OCI-LY7 (cell line): ENCODE measurements at regions not wholly inside any gene's neighbourhood (a gene's known extent, or its start where the extent isn't known, plus 50 kb on each side); places are given as distances from the start of the nearest gene placed in this dataset.

ENCODE experiments used
- BruUV-seq: library from RNA; stranded (reverse); fragments of 400-500 nt; replicated peaks from 2 replicates; lab custom pipeline; 2021; lab: Mats Ljungman, UMichigan
- CTCF ChIA-PET: fragments of 300-600 bp; sonication (Branson Sonifier 250); formaldehyde crosslinking; loops from one replicate; lab custom pipeline; 2022; ENCODE audit warnings: antibody characterized with exemption; ENCODE audit not compliant: unreplicated experiment; lab: Charles Lee
- POLR2A ChIA-PET: fragments of 300-600 bp; sonication (Branson Sonifier 250); formaldehyde crosslinking; loops from one replicate; lab custom pipeline; 2022; ENCODE audit warnings: antibody characterized with exemption; lab: Charles Lee
- DNase-seq: peaks from one replicate; pipeline ENCODE4 v3.0.0-alpha.2; 2015; ENCODE audit warnings: low spot score
- H2AFZ ChIP-seq: fragments of 200-600 bp; sonication (generic), shearing (Covaris generic); 2 replicates; pipeline ENCODE4 v1.6.1; 2014; ENCODE audit warnings: mild to moderate bottlenecking, antibody characterized with exemption, low read length, moderate library complexity
- H3K27ac ChIP-seq: fragments of 200-600 bp; sonication (generic); 2 replicates; pipeline ENCODE4 v1.5.1; 2014; ENCODE audit warnings: mixed run types, low read depth, mild to moderate bottlenecking, moderate library complexity, low read length, inconsistent platforms; ENCODE audit not compliant: poor library complexity, severe bottlenecking
- H3K36me3 ChIP-seq: fragments of 200-600 bp; sonication (generic); 2 replicates; pipeline ENCODE4 v1.6.1; 2014; ENCODE audit warnings: mild to moderate bottlenecking, antibody characterized with exemption, low read length, moderate library complexity, mixed read lengths; ENCODE audit not compliant: insufficient read depth
- H3K4me1 ChIP-seq: fragments of 200-600 bp; sonication (generic); 2 replicates; pipeline ENCODE4 v1.5.1; 2014; ENCODE audit warnings: mild to moderate bottlenecking, low read length; ENCODE audit not compliant: insufficient read depth, poor library complexity, severe bottlenecking
- H3K4me2 ChIP-seq: fragments of 200-600 bp; sonication (generic); 2 replicates; pipeline ENCODE4 v1.6.1; 2014; ENCODE audit warnings: mild to moderate bottlenecking, low read length
- H3K4me3 ChIP-seq: fragments of 200-600 bp; sonication (generic); 2 replicates; pipeline ENCODE4 v1.5.1; 2014; ENCODE audit warnings: mild to moderate bottlenecking, low read depth, low read length; ENCODE audit not compliant: poor library complexity, severe bottlenecking
- H3K79me2 ChIP-seq: fragments of 200-600 bp; sonication (generic); 2 replicates; pipeline ENCODE4 v1.6.1; 2016; ENCODE audit warnings: low read depth, mild to moderate bottlenecking, low read length, moderate library complexity, mixed read lengths; ENCODE audit not compliant: insufficient read depth
- H3K9me2 ChIP-seq: fragments of 200-600 bp; sonication (generic); 2 replicates; pipeline ENCODE4 v1.6.1; 2016; ENCODE audit warnings: mild to moderate bottlenecking, low read length, mixed read lengths; ENCODE audit not compliant: insufficient read depth
- H3K9me3 ChIP-seq: fragments of 200-600 bp; sonication (generic); 2 replicates; pipeline ENCODE4 v1.6.1; 2014; ENCODE audit warnings: mild to moderate bottlenecking, mixed run types, low read length, mixed read lengths
- H4K20me1 ChIP-seq: fragments of 200-600 bp; sonication (generic); 2 replicates; pipeline ENCODE4 v1.6.1; 2014; ENCODE audit warnings: mild to moderate bottlenecking, antibody characterized with exemption, low read length, moderate library complexity, mixed read lengths; ENCODE audit not compliant: insufficient read depth
- EZH2phosphoT487 ChIP-seq: fragments of 200-600 bp; sonication (generic); IDR thresholded peaks from 2 replicates; pipeline ENCODE4 v1.6.1; 2018; ENCODE audit warnings: low read depth, borderline replicate concordance, mild to moderate bottlenecking, mixed run types, antibody characterized with exemption, low read length, moderate library complexity, mixed read lengths
- intact Hi-C: fragments of 100-400 bp; cut with micrococcal nuclease; formaldehyde crosslinking; loops from one replicate; pipeline ENCODE4 v1.10.0; 2022; ENCODE audit not compliant: unreplicated experiment
- TF ChIP-seq, protein P1 (sequence below): fragments of 200-600 bp; sonication (generic); conservative IDR thresholded peaks from 2 replicates; pipeline ENCODE4 v1.5.1; 2014; ENCODE audit warnings: mild to moderate bottlenecking, antibody characterized with exemption, low read length, moderate library complexity, mixed read lengths

DNA sequence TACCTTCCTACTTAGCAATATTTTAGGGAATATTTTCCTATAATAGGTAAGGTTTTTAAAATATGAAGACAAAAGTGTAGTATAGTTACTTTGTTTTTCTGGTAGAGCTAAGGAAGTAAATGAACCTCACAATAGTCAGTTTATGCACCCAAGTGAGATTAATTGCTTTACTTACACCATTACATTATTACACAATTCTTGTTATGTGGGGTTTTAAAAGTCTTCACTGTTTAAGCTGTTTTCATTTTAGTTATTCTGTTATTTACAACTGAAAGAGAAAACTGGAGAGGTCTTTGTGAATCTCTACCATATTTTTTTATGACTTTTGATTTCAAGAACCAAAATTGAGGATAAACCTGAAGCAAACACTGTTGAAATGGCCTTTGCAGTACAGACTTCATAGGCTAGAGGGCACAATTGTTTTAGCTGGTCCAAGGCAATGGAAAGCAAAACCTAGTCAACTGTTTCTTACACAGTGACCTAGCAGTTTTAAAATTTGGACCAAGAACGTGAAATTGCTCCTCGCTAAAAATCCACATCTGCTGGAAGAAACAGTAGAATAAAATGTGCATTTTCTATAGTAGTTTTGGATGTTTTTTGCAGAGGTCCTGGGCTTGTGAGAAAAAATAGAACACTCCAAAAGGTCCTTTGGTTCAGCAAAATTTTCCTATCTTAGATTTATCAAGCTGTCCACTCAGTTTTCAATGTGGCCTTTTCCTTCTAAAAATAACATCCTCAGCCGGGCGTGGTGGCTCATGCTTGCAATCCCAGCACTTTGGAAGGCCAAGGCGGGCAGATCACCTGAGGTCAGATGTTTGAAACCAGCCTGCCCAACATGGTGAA is 66.4 kb upstream of the FER start:
- Histone ChIP-seq H3K79me2 (no peaks in the 10 kb centered on the region), H3K4me3 (no peak overlapping the region), H3K9me3 (no peaks in the 10 kb centered on the region), H3K4me2 (no peak overlapping the region), H4K20me1 (no peaks in the 10 kb centered on the region), H3K36me3 (no peaks in the 10 kb centered on the region), H3K4me1 (no peaks in the 10 kb centered on the region), H3K27ac (no peak overlapping the region), H2AFZ (no peak overlapping the region), H3K9me2 (no peaks in the 10 kb centered on the region)
- DNase-seq: peak; percentile 37
- TF ChIP-seq, protein P1, sequence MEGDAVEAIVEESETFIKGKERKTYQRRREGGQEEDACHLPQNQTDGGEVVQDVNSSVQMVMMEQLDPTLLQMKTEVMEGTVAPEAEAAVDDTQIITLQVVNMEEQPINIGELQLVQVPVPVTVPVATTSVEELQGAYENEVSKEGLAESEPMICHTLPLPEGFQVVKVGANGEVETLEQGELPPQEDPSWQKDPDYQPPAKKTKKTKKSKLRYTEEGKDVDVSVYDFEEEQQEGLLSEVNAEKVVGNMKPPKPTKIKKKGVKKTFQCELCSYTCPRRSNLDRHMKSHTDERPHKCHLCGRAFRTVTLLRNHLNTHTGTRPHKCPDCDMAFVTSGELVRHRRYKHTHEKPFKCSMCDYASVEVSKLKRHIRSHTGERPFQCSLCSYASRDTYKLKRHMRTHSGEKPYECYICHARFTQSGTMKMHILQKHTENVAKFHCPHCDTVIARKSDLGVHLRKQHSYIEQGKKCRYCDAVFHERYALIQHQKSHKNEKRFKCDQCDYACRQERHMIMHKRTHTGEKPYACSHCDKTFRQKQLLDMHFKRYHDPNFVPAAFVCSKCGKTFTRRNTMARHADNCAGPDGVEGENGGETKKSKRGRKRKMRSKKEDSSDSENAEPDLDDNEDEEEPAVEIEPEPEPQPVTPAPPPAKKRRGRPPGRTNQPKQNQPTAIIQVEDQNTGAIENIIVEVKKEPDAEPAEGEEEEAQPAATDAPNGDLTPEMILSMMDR: peak; percentile 77
- no peak for TF ChIP-seq EZH2phosphoT487
- BruUV-seq: no TSS peak
- POLR2A ChIA-PET: no interaction called here
- CTCF ChIA-PET: no interaction called here
- intact Hi-C loops: no loop called here

DNA sequence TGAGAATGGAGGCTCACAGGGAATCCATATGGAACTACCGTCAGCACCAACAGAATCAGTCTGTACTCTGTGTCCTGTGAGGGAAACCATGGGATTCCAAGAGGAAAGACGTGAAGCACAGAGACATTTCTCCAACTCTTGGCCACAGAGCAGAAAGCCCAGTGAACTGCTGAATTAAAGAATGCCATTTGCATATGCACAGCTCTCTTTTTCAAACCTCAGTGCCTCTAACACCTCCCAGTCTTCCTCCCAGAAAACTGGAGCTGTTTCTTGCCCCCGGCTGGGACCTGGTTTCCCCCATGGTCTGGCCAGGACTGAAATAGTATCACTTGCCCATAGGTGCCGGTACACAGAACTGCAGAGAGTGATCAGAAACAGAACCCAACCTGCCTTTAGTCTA is 69.6 kb upstream of the FER start:
- CTCF ChIA-PET: no interaction called here
- POLR2A ChIA-PET: interaction anchor here (0.6 kb wide), 1 partner anchor 335 kb away, joined by 3 read pairs; no protein-coding TSS in a partner anchor
- no TSS peak for BruUV-seq

More for the DNA sequence above, 69.6 kb upstream of the FER start:
- H2AFZ ChIP-seq: no peak overlapping the region
- H3K27ac ChIP-seq: no peak overlapping the region
- H3K4me3 ChIP-seq: no peak overlapping the region
- no peak for DNase-seq
- no peaks in the 10 kb centered on the region for H4K20me1 ChIP-seq
- H3K36me3 ChIP-seq: no peaks in the 10 kb centered on the region
- TF ChIP-seq, protein P1: no peak
- no peak for TF ChIP-seq EZH2phosphoT487
- H3K9me3 ChIP-seq: no peaks in the 10 kb centered on the region
- H3K4me1 ChIP-seq: no peaks in the 10 kb centered on the region
- intact Hi-C loops: no loop called here
- H3K9me2 ChIP-seq: no peaks in the 10 kb centered on the region
- no peaks in the 10 kb centered on the region for H3K79me2 ChIP-seq
- no peak overlapping the region for H3K4me2 ChIP-seq
